ENCODE measurements at regions not wholly inside any gene's neighbourhood (a gene's known extent, or its start where the extent isn't known, plus 50 kb on each side); places are given as distances from the start of the nearest gene placed in this dataset.
"Not testable (repeated sequence)": the region's sequence is repeated elsewhere in the genome, so short reads cannot be mapped to it uniquely, and the experiment has no call there.

DNA sequence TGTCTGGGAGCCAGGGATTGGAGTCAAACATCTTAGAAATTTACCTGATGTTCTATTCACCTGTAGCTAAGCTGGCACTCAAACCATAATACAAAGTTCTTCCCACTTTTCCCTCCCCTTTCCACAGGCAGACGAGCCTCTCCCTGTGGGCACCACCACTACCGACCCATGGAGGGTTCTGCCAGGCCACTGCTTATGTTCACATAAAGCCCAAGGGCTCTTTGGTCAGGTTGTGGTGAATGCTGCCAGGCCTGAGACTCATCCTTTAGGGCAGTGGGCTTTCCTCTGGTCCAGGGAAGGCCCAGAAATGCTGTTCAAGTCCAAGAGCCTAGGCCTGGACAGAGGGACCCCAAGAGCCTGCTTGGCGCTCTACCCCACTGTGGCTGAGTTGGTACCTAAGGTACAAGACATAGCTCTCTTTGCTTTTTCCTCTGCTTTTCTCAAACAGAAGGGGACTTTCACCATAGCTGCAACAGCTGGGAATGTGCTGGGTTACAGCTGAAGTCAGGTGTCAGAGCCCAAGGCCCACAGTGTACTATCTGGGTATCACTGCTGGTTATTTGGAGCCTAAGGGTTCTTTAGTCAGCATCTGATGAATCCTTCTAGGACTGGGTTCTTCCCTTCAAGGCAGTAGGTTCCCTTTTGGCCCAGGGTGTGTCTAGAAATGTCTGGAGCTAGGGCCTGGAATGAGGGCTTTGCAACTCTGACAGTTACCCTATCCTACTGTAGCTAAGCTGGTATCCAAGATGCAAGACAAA, 620.1 kb downstream of the TLE1 start:
- DNase-seq: no peak

DNA sequence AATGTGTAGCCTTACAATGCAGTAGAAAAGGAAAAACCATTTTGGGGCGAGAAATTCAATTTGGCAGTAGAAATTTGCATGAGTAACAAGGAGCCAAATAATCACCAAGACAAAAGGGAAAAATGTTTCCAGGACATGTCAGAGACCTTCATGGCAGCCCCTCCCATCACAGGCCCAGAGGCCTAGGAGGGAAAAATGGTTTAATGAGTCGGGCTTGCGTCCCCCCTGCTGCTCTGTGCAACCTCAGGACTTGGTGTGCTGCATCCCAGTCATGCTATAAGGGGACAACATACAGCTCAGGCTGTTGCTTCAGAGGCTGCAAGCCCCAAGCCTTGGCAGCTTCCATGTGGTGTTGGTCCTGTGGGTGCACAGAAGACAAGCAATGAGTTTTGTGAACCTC, 626.4 kb downstream of the TLE1 start:
- not testable (repeated sequence) for DNase-seq

DNA sequence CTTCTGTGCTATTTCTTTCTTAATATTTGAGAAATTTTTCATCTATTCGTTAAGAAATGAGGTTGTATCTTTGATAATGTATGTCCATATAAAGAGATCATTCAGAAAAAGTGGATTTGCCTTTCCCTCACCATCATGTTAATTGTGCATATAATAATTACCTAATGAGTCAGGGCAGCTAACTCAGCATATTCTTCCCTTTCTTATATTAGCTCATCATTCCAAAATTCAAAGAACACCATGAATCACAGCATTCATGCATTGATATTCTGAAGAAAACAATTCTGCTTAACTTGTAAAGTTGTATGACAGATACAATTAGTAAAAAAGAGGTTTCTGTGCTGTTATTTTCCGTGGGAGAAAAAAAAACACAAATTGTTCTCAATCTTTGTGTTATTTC, 630.6 kb downstream of the TLE1 start:
- no peak for DNase-seq

DNA sequence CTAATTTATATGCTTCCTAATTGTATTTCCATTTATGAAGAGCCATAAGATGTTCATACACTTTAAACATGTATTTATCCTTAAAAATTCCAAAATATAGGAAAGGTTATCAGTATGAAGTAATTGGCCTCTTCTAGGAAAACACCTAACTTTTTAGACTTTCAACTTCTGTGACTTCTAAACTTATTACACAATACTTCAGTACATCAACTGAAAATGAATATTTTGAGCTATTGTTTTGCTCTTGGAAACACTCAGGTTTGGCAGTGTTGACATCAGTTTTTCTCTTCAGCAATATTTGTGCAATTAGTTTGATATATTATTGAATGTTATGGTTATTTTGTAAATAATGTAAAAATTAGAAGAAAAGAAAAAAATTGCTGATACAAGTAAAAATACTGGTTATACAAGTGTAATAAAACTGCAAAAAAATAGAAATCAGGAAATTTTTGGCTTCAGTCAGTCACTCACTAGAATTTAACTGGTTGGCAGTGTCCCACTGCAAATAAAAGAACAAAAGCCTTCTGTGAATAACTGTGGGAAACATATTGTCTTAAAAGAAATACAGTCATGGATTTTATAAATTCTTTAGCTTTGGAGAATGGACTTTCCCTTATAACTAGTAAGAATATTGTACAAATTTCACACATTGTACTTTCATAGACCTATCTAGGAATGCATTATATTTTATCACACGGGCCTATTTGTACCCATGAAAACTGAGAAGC, 635.9 kb downstream of the TLE1 start:
- no peak for DNase-seq

DNA sequence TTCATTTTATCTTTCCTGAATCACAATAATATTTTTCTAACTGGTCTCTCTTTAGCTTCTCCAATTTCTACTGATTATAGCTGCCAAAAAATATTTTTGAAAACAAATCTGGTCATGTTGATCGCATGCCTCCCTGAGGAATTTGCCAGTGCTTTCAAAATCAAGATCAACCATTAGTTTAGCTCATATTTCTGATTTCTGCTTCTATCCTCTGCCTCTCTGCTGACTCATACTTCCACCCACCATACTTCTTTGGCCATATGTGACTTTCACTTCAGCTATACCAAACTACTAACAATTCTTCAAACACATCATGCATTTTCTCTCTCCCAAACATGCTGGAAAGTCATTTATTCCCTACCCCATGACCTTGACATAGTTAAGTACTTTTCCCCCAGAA, 636.5 kb downstream of the TLE1 start:
- DNase-seq: peak in 1 of 2 donors; percentile 30

DNA sequence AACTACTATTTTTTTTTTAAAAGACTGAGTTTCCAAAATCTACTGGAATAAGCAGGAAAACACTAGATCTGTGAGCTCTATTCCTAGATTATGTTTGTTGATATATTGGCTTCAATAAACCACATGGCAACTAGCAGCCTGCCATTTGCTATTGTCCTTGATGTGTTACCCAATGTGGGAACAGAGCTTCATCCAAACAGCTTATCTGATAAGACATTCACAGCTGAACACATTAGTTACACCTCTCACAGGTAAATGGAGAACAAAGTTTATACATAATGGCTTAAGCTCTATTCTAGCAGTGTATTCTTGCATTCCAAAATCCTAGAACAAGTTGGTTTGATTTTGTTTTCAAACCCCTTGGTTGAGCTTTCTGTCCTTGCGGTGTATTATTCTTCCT, 642.1 kb downstream of the TLE1 start:
- DNase-seq: no peak

DNA sequence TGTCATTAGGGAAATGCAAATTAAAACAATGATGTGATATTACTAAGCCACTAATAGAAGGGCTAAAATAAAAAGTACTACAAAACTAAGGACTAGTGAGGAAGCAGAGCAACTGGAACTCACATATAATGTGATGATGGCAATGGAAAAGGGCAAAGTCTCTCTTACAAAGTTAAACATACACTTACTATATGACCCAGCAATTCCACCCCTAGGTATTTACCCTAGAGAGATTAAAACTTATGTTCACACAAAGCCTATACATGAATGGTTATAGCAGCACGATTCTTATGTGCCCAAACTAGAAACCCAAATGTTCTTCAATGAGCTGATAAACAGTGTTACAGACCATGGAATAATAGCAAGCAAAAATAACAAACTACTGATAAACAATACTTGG, 643.7 kb downstream of the TLE1 start:
- no peak for DNase-seq

DNA sequence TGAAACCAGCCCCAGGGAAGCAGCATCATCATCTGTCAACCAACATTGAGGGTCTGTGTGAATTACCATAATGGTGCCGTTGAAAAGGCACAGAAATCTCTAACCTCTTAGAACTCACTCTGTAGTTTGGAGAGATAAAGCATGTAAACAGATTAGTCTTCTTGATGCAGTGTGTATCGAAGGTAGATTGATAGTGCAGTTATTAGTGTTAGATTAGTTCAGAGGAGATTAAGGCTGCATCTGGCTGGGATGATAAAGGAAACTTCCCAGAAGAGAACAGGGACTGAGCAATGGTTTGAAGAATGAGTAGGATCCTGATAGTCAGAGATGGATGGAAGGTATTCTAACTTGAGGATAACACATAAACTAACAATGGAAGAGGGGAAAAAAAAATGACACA, 651.5 kb downstream of the TLE1 start:
- no peak for DNase-seq

DNA sequence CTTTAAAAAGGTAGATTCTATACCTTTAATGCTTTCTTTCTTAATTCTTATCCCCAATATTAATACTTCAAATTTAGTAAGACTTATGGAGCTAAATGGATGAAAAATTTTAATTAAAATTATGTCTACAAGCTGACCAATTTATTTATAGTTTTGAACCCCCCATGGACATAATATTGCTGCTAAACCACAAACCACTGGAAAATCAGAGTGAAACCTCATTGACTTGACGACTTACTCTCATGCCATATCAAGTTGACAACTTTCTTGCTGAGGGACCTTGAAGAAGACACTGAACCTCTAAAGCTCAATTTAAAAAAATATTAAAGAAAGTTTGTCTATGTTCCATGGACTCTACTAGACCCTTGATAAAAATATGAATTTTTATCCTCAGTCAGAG, 653.7 kb downstream of the TLE1 start:
- DNase-seq: no peak

DNA sequence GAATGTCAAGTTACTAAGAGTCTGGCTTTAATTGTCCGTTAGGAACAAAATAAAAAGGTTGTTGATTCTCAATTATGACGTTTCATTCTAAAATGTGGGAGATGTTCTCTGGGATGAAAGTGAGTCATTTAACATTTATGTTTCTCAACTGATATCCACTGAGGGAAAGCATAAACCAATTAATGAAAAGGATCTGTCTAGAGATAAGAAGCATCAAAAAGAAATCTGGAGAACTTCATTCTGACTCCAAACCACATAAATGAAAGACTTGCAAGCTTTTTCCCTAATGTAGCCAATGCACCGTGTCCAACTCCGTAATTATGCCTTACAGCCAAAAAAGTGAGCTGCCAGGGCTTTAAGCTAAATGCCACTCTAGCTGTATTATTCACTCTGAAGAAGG, 654.2 kb downstream of the TLE1 start:
- DNase-seq: no peak

DNA sequence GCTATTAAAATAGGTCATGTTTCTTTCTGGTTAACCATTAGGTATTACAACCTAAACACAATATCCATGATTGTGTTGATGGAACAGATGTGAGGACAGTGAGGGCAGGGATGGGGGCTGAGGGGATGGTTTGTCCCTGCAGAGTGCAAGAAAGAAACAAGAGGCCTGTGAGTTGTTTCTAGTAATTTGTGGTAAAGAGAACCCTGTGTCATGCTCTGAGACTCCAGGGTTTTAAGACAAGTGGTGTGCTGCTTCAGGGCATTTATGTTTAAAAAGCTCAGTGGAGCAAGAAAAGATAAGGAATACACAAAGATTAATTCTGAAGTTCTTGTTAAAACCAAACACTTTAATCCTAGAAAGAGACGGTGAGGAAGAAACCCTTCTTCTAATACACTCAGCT, 656.5 kb downstream of the TLE1 start:
- no peak for DNase-seq

DNA sequence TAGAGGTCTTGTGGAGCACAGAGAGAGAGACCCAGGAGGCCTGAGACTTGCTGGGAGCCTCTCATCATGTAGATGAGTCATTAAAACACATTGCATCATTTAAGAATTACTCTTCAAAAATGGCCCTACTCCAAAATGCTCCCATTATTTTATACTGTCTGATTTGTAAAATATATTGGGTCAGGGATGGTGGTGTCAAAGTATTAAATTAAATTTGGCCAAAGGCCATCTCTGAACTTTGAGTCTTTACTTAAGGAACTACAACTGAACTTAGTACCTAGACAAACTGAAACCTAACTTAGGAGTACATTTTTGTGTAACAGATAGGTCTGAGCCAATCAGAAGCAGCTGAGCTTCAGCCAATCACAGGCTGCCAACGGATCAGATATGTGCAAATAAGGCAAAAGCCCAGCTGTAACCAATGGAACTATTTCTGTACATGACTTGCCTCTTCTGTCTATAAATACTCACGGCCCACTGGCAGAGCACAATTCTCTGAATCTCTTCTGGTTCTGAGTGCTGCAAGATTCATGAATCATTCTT, 657.2 kb downstream of the TLE1 start:
- no peak for DNase-seq

DNA sequence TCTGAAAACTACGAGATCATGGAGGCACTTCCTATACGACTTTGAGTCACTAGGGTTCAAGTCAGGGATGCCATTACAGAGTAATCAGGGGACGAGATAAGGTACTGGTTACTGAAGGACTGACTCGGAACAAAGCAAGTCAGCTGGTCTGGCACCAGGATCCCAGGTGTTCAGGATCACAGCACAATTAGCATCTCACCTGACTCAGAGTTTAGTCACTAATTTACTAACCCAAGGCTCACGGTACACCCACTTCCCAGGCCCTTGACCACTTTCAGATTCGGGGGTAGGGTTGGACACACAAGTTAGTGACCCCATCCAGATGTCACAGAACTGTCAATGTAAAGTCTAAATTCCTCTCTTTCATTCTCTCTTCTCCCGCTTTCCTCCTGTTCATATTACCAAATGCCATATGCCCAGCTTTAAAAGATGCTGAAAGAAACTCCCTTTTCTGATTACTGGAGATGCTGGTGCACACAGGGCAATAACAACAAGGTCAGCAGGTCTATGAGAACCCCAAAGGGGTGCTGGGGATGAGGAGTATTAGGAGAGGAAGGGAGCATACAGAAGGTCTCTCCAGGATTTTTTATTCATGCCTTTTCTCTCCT, 657.8 kb downstream of the TLE1 start:
- no peak for DNase-seq

DNA sequence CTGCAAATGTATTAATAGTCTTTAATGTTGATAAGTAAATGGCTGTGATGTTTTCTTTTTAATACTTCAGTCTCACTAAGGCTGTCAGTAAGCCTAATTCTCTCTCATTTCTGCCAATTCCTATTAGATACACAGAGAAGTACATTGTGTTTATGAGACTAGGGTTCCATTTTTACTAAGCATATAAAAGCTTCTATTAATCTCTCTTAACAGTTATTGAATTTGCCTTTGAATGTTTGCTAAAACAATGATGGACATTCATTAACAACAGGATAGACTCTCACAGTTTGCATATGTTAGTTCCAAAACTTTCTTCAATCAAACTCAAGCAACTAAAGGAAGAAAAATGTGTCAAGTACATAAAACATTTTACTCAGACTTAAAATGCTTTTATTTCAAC, 659.3 kb downstream of the TLE1 start:
- no peak for DNase-seq

DNA sequence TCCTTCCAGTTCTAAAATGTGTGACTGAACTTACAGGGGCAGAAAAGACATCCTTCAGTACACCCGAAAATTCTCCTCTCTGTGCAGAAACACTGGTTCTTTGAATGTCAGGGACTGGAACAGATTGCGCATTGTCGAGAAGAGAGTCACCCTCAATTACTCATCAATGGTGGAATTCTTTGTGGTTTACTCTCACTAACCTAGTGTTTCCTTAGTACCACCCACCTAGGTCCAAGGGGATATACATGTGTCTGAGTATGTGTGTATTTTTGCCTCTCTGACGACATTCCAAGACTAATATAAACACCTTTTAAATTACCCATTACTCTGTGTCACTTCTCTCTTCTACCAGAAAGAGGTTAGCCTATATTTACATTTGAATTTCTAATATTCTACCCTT, 660.8 kb downstream of the TLE1 start:
- DNase-seq: no peak

DNA sequence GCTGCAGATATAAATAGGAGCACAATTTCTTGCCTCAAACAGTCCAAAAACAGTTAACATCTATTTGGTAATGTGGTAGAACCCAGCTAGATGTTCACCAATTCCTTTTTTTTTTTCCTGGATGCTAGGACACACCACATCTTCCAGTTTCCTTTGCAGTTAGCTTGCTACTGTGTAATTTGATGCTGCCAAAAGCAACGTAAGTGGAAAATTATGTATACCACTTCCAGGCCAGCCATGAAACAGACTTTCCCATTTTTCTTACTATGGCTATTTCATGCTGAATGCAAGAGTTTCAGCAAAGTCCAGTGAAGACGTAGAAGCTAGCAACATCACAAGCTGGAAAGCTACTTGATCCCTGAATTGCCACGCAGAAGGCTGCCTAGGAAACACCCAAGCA, 667.2 kb downstream of the TLE1 start:
- no peak for DNase-seq

DNA sequence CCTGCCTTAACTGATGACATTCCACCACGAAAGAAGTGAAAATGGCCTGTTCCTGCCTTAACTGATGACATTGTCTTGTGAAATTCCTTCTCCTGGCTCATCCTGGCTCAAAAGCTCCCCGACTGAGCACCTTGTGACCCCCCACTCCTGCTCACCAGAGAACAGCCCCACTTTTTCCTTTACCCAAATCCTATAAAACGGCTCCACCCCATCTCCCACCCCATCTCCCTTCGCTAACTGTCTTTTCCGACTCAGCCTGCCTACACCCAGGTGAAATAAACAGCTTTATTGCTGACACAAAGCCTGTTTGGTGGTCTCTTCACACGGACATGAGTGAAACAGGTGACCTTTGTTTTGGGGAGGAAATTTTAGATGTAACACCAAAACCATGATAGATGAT, 674.4 kb downstream of the TLE1 start:
- not testable (repeated sequence) for DNase-seq

DNA sequence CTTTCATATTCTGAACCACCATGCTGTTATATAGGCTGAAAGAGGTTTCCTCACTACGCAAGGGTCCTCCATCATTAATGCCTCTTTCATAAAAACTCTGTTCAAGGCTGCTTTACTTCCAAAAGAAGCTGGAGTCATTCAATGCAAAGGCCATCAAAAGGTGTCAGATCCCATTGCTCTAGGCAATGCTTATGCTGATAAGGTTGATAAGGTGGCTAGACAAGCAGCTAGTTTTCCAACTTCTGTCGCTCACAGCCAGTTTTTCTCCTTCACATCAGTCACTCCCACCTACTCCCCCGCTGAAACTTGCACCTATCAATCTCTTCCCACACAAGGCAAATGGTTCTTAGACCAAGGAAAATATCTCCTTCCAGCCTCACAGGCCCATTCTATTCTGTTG, 676.2 kb downstream of the TLE1 start:
- not testable (repeated sequence) for DNase-seq

DNA sequence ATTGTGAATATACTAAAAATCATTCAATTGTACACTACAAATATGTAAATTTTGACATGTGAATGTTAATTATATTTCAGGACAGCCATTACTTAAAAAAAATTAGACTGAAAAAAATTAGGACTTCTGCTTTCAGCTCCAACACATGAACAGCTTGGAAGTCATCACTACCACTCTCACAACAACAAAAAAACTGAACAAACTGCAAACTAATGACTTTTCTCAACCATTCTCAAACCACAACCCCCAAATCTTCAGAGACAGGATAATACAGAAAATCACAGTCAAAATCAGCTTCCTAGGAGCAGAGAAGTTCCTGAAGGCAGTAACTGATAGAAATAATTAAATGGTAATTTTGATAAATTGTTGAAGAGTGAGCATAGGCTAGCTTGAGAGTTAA, 686.4 kb downstream of the TLE1 start:
- no peak for DNase-seq

DNA sequence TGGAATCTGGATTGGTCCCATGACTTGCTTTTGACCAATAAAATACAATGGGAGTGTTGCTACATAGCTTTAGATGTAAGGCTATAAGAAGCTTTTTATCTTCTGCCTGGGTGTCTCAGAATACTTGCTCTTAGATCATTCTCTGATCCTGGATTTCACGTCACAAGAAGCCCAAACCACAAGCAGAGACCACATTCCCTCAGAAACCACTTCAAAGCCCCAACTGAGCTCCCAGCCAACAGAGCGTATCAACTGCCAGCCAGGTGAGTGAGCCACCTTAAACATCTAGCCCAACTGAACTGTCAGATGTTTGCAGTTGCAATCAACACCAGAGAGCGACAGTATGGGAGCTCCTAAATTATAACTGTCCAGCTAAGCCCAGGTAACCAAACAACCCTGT, 687.1 kb downstream of the TLE1 start:
- DNase-seq: no peak

DNA sequence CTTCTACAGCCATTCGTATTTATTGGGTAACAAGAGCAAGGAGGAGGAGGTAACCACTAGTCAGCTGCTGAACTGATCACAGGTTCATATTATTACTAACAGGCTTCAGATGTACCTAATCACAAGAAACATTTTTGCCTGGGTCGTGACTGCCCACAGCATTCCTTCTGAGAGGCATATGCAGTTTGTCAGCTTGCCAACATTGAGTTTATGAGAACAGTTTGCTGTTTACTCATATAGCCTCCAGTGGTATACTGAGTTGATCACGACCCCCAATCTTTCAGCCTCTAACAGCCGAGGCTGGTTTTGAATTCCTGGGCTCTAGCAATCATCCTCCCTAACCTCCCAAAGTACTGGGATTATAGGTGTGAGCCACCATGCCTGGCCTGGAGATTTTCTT, 693.6 kb downstream of the TLE1 start:
- DNase-seq: no peak

DNA sequence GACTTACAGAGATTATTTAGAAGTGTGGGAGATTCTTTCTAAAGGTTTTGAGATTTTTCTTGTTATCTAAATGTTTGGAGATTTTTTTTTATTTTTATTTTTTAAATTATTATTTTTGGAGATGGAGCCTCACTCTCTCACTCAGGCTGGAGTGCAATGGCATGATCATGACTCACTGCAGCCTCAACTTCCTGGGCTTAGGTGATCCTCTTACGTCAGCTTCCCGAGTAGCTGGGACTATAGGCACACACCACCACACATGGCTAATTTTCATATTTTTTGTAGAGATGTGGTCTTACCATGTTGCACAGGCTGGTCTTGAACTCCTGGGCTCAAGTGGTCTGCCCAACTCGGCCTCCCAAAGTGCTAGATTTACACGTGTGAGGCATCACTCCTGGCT, 694.5 kb downstream of the TLE1 start:
- no peak for DNase-seq

DNA sequence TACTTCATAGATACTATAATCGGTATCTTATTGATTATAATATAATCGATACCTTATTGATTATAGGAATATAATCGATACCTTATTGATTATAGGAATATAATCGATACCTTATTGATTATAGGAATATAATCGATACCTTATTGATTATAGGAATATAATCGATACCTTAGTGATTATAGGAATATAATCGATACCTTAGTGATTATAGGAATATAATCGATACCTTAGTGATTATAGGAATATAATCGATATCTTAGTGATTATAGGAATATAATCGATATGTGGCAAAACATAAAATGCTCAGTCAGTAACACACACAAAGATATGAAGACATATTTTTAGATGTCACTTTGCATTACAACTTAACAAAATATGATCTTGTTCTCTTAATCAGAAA, 703.8 kb downstream of the TLE1 start:
- not testable (repeated sequence) for DNase-seq

DNA sequence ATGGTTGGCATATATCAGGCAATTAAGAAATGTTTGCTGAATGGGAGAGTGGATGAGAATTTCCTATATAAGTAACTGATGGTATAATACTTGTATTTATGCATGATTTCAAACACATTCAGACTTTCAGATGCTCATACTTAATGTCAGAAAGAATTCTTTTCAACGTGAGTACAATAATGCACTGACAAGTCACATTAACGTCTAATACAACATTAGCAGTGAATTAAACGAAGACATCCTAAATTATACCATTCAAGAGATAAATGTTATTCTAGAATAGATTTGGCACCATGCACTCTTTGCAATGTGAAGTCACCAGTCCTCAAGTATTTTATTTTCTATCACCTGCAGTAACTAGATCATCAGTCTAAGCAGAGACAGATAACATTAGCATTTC, 712.9 kb downstream of the TLE1 start:
- no peak for DNase-seq
